HG02852 (cell line): ENCODE measurements at regions not wholly inside any gene's neighbourhood (a gene's known extent, or its start where the extent isn't known, plus 50 kb on each side); places are given as distances from the start of the nearest gene placed in this dataset.
"Not testable (repeated sequence)": the region's sequence is repeated elsewhere in the genome, so short reads cannot be mapped to it uniquely, and the experiment has no call there.

Source experiments
- ATAC-seq: cut with Tn5 transposase; IDR thresholded peaks from one replicate; pipeline ENCODE4 v1.9.1; 2021; ENCODE audit warnings: mild to moderate bottlenecking, moderate library complexity; ENCODE audit not compliant: unreplicated experiment

DNA sequence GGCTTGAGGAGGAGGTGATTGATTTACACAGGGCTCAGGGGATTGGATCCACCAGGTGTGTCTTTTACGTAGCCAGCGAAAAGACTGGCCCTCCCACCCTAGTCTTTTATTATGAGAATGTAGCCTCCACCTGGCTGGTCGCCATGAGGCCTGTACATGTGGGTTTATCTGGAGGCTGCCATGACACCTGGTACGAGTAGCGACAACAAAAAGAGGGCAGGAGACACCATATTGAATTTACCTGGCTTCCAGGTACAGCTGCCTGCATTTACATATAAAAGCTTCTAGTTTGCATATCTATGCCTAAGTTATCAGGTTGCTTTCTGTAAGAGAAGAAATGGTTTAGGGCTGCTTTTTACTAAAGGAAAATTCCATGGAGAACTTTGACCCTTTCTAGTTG is 1173.7 kb upstream of the SEMA6A start:
- no peak for ATAC-seq

DNA sequence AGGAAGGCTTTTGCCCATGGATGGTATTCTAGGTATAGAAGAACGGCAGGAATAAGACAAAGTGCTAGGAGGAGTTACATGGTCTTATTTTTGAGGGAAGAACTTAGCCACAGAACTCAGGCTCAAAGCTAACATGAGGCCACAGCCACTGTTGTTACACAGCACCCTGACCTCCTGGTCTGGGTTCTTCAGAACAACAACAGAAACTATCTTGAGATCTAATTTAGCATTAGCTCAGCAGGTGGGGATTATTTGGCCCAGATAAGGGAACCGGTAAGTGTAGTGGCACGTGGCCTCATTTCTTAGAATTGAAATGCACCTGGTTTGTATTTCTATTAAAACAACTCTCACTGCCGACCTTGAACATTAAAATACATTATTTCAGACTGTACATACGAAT is 1168.7 kb upstream of the SEMA6A start:
- no peak for ATAC-seq

DNA sequence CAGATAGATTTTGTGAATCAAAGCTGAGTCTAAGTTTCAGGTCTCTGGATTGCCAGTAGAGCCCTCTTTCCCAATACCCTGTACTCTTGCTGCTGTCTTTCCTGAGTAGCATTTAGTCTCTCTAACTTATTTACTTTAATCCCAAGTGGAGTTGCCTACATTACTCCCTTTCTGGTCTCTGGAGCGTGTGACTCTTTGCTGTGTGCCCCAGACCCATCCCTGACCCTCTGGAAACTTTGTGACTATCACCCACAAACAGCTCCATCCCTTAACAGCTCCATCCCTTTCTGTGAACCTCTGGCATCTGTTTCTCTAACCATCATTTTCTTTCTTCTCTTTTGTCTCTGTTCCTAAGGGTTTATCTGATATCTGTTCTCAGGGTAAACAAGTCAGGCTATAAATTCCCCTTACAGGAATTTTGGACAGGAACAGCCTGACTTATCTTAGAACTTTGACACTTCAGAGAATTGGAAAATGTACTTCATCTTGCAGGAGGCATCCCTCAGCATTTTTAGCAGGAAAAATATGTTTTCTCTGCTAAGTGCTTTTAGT is 1167.1 kb upstream of the SEMA6A start:
- no peak for ATAC-seq

DNA sequence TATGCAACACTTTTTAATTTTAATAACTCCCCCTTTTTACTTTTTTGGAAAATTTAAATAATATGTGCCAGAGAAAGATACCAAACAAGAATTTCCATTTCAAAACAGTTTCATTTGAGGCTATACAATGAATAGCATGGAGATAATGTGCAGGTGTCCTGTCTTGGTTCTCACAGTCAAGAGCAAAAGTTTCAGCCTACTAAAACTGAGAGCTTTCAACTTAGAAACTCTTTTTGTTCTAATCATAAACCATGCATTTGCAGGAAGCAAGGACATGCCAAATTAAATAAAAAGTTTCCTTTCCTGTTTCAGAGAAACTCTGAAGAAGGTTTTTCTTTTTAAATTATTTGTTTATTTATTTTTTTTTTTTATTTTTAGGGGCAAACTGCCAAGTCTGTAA is 1165.6 kb upstream of the SEMA6A start:
- ATAC-seq: no peak

DNA sequence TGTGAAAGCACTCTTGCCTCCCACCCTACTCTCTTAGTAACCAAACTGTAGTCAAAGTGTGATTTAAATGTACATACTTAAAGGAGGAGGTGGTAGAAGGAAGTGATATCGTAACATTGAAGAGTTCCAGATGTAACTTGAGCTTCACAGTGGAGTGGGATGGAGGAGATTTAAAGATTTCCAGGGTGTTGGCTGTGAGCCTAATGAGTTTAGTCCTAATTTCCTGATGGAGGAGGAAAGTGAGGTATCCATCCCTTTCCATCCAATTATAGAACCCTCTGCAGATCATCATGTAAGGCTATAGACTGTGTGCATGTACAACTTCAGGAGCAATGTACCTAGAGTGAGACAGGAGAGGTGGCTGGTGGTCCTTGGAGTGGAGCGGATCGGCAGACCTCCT is 1163.9 kb upstream of the SEMA6A start:
- ATAC-seq: no peak

DNA sequence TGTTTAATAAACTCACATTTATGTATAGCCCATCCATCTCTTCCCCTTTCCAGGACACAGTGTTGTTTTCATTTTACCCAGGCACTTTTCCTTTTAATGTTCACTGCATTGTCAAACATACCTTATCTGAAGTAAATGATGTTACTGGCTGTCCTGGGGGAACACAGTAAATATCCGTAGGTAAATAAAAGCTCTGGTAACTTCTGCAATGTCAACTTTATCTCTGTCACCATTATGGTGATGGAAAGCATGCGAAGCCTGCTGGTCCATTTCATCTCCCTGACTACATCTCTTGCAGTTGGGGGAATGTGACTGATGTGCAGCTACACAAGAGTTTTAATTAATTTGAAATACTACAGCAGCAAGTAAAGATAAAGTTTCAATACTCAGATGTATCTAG is 1162.1 kb upstream of the SEMA6A start:
- no peak for ATAC-seq

DNA sequence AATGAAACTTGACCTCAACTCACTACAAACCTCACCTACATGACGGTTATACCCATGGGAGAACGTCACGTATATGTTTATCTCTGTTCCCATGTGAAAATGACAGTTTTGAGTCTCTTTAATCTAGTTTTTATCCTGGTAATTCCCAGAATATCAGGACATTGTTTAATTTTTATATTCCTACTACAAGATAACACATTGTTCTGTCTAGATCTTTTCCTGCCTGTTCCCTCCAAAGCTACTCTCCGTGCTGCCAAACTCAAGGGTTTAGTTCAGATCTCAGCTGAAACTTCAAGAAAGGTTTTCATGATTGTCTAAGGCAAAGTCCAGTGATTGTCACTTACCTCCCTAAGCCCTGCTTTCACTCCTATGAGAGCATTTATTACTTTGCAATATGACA is 1159.4 kb upstream of the SEMA6A start:
- ATAC-seq: no peak

DNA sequence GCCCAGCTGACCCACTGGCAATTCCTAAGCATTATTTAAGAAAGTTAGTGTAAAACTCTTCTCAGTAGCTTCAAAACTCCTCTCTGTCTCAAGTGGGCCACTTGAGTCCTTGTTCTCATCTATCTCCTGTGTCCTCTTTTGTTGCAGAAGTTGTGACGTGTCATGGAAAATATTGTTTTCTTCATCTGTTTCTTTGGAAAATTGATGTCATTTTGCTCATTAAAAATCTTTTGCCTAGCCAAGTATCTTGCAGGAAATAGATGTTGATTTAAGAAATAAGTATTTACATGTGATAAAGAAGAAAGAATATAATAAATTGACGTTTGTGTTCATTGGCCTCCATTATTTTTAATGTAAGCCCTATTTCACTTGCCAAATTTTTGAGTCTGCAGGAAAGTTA is 1158.4 kb upstream of the SEMA6A start:
- ATAC-seq: no peak

DNA sequence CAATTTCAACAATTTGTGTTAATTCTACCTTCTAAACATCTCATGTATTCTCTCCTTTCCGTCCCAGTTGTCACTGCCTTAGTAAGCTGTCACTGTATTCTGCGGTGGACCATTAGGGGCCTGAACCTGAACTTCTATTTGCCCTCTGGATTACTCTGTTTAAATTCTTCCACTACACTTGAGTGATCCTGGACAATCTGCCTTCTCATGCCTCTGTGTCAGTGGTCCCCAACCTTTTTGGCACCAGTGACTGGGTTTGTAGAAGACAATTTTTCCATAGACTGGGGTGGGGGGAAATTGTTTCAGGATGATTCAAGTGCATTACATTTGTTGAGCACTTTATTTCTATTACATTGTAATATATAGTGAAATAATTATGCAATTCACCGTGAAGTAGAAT is 1157.6 kb upstream of the SEMA6A start:
- ATAC-seq: no peak

DNA sequence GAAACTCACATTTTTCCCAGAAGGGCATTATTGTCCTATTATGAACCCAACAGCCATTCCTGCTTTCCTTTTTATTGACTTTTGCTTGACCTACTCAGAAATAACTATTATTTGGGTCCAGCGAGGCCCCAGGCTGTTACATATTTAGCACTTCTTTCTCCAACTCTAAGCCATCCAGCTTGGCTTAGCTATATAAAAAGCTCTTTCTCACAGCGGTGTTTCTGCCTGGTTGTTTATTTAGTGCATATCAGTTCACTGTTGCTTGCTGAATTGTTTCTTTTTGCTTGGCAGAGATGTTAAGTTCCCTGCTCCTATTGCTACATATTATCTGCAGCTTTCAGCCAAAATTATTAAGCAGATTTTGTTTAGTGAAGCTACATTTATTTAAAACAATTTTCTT is 1156.8 kb upstream of the SEMA6A start:
- no peak for ATAC-seq

DNA sequence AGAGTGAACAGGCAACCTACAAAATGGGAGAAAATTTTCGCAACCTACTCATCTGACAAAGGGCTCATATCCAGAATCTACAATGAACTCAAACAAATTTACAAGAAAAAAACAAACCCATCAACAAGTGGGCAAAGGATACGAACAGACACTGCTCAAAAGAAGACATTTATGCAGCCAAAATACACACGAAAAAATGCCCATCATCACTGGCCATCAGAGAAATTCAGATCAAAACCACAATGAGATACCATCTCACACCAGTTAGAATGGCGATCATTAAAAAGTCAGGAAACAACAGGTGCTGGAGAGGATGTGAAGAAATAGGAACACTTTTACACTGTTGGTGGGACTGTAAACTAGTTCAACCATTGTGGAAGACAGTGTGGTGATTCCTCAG is 1146.2 kb upstream of the SEMA6A start:
- ATAC-seq: not testable (repeated sequence)

DNA sequence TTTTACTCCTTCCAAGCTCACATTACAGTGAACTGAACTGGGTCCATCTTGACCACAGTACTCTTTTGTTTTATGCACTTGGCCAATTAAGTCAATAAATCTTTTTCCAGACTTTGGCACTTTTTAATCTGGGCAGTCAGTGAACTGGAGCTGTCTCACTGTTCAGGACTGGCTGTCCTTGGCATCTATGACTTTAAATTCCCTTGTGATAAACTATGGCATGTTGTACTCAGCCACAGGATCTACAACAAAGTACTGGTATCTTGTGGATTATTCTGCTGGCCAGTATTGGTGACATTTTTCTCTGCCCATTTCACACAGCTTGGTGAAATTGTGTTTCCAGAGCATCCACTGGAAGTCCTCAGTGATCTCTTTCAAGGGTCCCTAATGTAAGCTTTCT is 1144.8 kb upstream of the SEMA6A start:
- ATAC-seq: no peak

DNA sequence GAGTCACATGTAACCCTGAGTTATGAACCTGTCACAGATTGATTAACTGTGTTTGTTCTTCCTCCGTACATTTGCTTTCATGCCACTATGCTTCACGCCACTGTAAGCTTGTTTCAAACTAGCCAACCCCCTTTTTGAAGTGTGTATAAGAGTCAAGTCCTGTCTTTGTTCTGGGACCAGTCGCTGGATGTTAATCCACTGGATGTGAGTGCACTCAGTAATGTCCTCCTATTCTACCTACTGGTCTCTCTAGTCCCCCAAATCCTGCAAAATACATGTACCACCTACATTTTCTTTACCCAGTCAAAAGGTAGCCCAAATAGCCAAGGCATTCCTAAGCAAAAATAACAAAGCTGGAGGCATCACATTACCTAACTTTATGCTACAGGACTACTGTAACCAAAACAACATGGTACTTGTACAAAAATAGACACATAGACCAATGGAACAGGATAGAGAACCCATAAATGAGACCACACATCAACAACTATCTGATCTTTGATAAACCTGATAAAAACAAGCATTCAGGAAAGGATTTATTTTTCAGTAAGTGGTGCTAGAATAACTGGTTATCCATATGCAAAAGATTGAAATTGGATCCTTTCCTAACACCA is 1139.1 kb upstream of the SEMA6A start:
- no peak for ATAC-seq

DNA sequence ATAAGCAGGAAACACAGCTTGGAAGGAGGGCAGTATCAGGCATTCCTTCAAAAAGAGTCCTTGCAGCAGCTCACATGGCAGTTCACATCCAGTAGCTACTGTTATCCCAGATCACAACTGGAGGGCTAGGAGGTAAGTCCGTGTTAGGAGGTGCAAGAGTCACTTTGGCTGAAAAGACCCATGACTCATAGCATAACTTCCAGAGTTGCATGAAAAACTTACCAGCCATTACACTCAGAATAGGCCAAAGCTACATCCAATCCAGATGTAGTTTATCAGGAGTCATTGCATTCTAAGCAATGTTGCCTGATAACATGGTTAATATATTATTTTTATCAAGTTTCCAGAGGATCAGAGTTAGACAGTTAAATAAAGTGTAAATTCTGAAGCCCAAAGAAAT is 1126.4 kb upstream of the SEMA6A start:
- no peak for ATAC-seq

DNA sequence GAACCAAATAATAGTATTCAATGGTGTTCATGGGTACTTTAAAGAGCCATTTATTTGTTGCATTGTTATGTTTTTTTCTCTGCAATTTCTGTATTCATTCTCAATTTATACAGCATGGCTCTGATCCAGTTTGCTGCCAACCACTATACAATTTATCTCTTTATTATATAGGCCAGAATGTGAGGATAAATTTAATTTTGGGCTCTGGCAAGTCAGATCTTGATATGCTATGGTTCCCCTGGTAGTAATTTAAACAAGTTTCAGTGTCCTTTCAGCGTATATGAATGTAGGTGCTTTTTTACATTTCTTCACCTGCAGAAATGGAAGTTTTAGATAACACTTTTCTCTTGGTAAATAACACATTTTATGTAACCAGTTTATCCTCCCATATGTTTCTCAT is 1118.0 kb upstream of the SEMA6A start:
- ATAC-seq: no peak

DNA sequence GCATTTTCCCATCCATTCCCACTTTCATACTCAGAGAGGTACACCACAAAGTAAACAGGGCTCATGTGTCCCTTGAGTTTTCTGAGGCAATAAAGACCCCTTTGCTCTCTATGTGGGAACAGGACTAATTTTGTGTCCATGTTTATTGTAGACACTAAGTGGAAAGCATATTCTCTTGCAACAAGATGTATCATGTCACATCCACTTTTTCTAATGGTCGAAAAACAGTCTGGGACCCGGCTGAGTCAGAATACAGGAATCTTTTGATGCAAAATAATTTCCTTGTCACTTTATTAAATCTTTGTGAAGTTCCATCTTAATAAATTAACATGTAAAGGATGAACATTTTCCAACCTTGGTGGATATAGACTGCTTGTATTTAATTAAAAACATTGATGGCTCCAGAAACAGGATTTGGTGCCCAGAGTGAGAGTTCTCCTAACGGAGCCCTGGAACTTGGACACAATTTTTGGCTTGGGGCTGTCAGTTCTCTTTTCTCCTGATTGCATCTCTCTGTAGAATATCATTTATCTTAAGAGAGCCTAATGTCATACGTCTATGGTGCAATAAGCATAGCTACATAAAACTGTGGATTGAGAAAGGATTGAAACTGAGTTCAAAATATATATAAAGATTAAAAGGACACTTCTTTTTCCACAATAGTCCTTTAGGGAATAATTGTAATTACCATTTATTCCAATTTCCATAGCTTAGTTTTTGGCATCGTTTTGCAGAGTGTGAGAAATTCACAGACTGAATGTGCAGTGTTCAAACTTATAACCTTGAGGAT is 1116.7 kb upstream of the SEMA6A start:
- ATAC-seq: no peak

DNA sequence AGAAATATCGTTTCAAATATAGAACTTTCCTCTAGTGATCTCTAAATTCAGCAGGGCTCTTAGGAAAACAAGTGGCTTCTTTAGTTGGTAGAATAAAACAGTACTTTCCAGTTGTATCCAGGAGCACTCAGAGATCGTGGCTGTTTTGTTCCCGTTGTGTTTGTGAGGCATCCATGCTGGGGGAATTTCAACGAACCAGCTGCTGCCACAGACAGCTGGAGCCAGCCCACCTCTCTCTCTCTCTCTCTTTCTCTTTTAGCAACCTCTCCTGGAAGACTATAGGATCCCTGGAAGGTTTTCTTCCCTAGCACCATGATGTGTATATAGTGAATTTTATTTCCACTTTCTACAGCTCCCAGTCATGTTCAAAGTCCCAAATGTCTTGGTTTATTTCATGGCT is 1116.0 kb upstream of the SEMA6A start:
- ATAC-seq: no peak

DNA sequence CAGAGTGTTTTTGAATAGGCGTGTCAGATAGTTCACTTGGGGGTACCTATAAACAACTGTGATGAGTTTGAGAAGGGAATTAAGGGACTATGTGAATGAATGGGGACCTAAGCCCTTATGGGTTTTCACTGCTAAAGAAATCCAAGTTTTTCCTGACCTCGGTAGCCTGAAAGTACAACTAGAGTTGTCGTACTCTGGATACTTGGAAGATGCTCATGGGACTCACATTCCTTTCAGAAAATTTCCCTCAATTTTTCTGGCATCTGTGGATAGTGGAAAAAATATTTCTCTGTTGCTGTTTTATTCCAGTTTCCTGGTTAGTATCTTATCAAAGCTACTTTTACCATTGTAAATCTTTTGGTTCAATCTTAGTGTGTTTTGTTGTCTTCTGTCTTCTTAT is 1112.3 kb upstream of the SEMA6A start:
- no peak for ATAC-seq

DNA sequence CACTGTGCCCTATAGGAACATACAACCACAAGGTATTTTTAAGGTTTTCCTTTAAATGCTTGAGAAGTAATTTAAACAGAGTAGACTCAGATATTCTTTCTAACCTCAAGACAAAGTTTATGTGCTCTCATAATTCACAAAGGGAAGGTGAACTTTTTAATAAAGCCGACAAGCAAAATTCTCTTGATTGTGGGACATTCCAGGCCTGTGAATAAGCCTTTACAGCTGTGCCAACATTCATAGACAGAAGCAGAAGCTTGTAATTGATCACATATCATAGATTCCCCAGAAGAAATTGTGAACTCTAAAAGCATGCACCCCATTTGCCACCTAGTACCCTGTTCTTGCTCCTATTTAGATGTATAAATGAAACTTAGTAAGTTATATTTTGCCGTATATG is 1107.8 kb upstream of the SEMA6A start:
- ATAC-seq: no peak

DNA sequence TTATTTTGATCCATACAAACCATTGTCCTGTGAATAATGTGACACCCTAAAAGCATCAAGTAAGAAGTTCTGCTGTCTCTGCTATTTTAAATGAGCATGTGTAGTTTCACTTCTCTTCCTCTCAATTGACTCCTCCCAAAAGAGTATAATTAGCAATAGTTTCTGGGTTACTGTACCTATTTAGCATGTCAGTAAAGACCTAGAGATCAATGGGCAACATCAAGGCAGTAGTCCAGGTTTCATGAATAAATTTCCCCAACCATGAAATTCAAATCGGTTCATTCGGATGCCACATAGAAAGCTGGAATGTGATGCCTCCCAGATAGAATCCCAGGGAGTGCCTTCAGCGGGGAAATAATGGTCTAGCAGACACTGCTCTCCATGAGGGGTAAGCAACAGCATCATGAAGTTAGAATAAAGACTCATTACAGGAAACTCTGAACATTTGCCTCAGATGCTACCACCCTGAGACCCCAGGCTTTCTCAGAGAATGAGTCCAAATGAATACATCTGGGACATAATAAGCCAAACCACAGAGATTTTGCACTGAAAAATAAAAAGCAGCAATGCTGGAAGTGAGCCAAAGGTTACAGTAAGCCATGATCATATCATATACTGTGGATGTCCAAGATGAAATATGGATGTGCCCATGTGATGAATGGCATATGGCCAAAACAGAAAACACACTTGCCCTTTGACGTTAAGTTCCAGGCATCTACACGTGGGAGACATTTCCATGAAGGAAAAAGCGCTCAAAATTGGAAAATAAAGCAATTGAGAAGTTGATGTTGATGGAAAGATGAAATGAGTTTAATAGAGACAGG is 1107.0 kb upstream of the SEMA6A start:
- ATAC-seq: peak; percentile 85

DNA sequence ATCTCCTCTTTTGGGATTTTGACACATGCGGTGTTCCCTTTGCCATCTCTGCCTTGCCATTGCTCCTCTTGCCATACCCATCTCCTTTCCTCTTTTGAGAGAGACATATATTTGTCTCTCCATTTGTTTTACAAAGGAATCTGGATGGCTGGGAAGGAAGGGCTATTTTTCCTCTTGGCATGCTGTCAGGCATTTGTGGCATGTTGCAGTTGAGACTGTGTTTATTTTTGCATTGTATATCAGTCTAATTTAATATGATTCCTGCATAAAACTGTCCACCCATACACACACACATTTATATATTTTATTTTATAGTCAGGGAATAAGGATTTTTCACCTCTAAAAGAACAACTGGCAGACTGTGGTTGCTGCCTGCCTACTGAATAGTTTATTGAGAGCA is 1105.8 kb upstream of the SEMA6A start:
- no peak for ATAC-seq

DNA sequence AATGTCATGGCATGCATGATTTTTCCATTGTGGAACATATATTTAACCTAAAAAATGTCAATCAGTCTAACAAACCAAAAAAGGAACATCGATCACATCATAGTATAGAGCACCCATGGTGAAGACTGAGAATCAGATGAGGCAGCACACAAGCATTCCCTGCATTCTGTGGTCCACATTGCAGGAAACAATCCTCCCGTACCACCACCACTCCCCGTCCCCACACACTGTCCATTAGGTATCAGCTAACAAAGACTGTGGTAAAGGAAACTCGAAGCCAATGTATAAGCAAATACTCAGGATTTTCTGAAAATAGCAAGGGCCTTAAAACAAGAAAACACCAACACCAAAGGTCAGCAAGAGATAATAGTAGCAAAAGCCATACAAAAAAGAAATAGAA is 1104.4 kb upstream of the SEMA6A start:
- ATAC-seq: no peak
